SK-N-SH (cell line): ENCODE measurements at regions not wholly inside any gene's neighbourhood (a gene's known extent, or its start where the extent isn't known, plus 50 kb on each side); places are given as distances from the start of the nearest gene placed in this dataset.

Experiments used
- CTCF ChIA-PET: fragments of 300-600, 350-600 bp; formaldehyde crosslinking; extraction: SDS; loops from one replicate; lab custom pipeline; 2021; lab: Yijun Ruan, JAX
- POLR2A ChIA-PET: fragments of 350-600 bp; sonication (Branson Sonifier 250); formaldehyde crosslinking; extraction: SDS; loops from one replicate; lab custom pipeline; 2020; ENCODE audit warnings: antibody characterized with exemption, inconsistent platforms; lab: Yijun Ruan, JAX
- DNase-seq: peaks from one replicate; pipeline ENCODE4 v3.0.0; 2012
- H2AFZ ChIP-seq: fragments of 200-600 bp; sonication (generic); 2 replicates; pipeline ENCODE4 v1.8.1; 2016; ENCODE audit warnings: antibody characterized with exemption, mild to moderate bottlenecking, low read depth
- H3F3A ChIP-seq: fragments of 200-600 bp; sonication (generic); replicated peaks from 2 replicates; pipeline ENCODE3; 2016; ENCODE audit warnings: antibody characterized with exemption, mild to moderate bottlenecking; ENCODE audit not compliant: insufficient read depth
- H3K27ac ChIP-seq, 2 experiments: fragments of 200-500 bp in 1 of 2; fragments of 200-600 bp in 1 of 2; sonication (Bioruptor generic) in 1 of 2; sonication (generic), shearing (Covaris generic) in 1 of 2; 2 replicates each; pipeline versions ENCODE4 v1.5.1 to v1.6.1; 2014 to 2016; ENCODE audit warnings: low read depth in 2 of 2, inconsistent platforms in 1 of 2, low read length in 1 of 2, mild to moderate bottlenecking in 1 of 2, mixed read lengths in 1 of 2
- H3K27me3 ChIP-seq: fragments of 200-600 bp; sonication (generic), shearing (Covaris generic); 2 replicates; pipeline ENCODE4 v1.6.1; 2016; ENCODE audit warnings: mixed run types; ENCODE audit not compliant: insufficient read depth
- H3K36me3 ChIP-seq, 2 experiments: fragments of 200-500 bp in 1 of 2; fragments of 200-600 bp in 1 of 2; sonication (Bioruptor generic) in 1 of 2; sonication (generic) in 1 of 2; replicated peaks in 1 of 2; 2 replicates each; pipeline versions ENCODE3 to v1.5.1; 2014 to 2016; ENCODE audit warnings: low read length in 1 of 2, mild to moderate bottlenecking in 1 of 2; ENCODE audit not compliant: insufficient read depth in 2 of 2, control insufficient read depth in 1 of 2
- H3K4me1 ChIP-seq, 2 experiments: fragments of 200-500 bp in 1 of 2; fragments of 200-600 bp in 1 of 2; sonication (Bioruptor generic) in 1 of 2; sonication (generic), shearing (Covaris generic) in 1 of 2; 2 replicates each; pipeline versions ENCODE4 v1.5.1 to v1.6.1; 2014 to 2016; ENCODE audit warnings: low read depth in 1 of 2, low read length in 1 of 2, mixed run types in 1 of 2; ENCODE audit not compliant: insufficient read depth in 2 of 2, control insufficient read depth in 1 of 2
- H3K4me2 ChIP-seq: fragments of 200-600 bp; sonication (generic), shearing (Covaris generic); 2 replicates; pipeline ENCODE4 v1.6.1; 2017; ENCODE audit warnings: mixed run types
- H3K4me3 ChIP-seq, 2 experiments: fragments of 200-500 bp in 1 of 2; fragments of 200-600 bp in 1 of 2; sonication (Bioruptor generic) in 1 of 2; sonication (generic), shearing (Covaris generic) in 1 of 2; 2 replicates each; pipeline versions ENCODE4 v1.5.1 to v1.8.1; 2014 to 2016; ENCODE audit warnings: low read depth in 2 of 2, inconsistent platforms in 1 of 2, low read length in 1 of 2, mild to moderate bottlenecking in 1 of 2, mixed read lengths in 1 of 2, moderate library complexity in 1 of 2
- H3K79me2 ChIP-seq: fragments of 200-600 bp; sonication (generic); 2 replicates; pipeline ENCODE4 v1.8.1; 2017; ENCODE audit warnings: mild to moderate bottlenecking; ENCODE audit not compliant: insufficient read depth
- H3K9ac ChIP-seq: fragments of 200-600 bp; sonication (generic); 2 replicates; pipeline ENCODE4 v1.6.1; 2017; ENCODE audit warnings: mixed run types
- H3K9me2 ChIP-seq: fragments of 200-600 bp; sonication (generic); 2 replicates; pipeline ENCODE4 v1.6.1; 2017; ENCODE audit warnings: mixed run types
- H3K9me3 ChIP-seq: fragments of 200-600 bp; sonication (generic); 2 replicates; pipeline ENCODE4 v1.6.1; 2017; ENCODE audit warnings: mixed run types, mild to moderate bottlenecking, moderate library complexity
- H4K20me1 ChIP-seq: fragments of 200-600 bp; sonication (generic); 2 replicates; pipeline ENCODE4 v1.6.1; 2017; ENCODE audit warnings: mild to moderate bottlenecking, mixed run types; ENCODE audit not compliant: insufficient read depth
- EP300 ChIP-seq, 2 experiments: IDR thresholded peaks; 2 replicates each; pipeline versions ENCODE4 v1.4.0 to v1.6.1; 2012; ENCODE audit warnings: borderline replicate concordance in 1 of 2, low read depth in 1 of 2, low read length in 1 of 2
- FOXM1 ChIP-seq: IDR thresholded peaks from 2 replicates; pipeline ENCODE4 v1.4.0; 2012; ENCODE audit warnings: low read depth, mild to moderate bottlenecking
- GATA2 ChIP-seq: sonication (generic); formaldehyde crosslinking; IDR thresholded peaks from 2 replicates; pipeline ENCODE4 v1.5.0; 2020; ENCODE audit warnings: mild to moderate bottlenecking, missing genetic modification reagents
- MEF2A ChIP-seq: IDR thresholded peaks from 2 replicates; pipeline ENCODE4 v1.4.0; 2012; ENCODE audit warnings: low read depth, borderline replicate concordance
- MXI1 ChIP-seq: IDR thresholded peaks from 2 replicates; pipeline ENCODE4 v1.6.1; 2012; ENCODE audit warnings: mild to moderate bottlenecking, low read depth, low read length, improper control_type of control experiment
- NRF1 ChIP-seq: IDR thresholded peaks from 2 replicates; pipeline ENCODE4 v1.6.1; 2012; ENCODE audit warnings: low read depth, mild to moderate bottlenecking, low read length
- POLR2AphosphoS5 ChIP-seq: IDR thresholded peaks from 2 replicates; pipeline ENCODE4 v1.6.1; 2012; ENCODE audit warnings: low read depth, low read length
- RAD21 ChIP-seq: IDR thresholded peaks from 2 replicates; pipeline ENCODE4 v1.6.1; 2012; ENCODE audit warnings: mild to moderate bottlenecking, low read length
- RCOR1 ChIP-seq: fragments of 150-350 bp; IDR thresholded peaks from 2 replicates; pipeline ENCODE4 v1.6.1; 2017; ENCODE audit warnings: antibody characterized with exemption, low read length
- SMC3 ChIP-seq: IDR thresholded peaks from 2 replicates; pipeline ENCODE4 v1.6.1; 2012; ENCODE audit warnings: low read depth, low read length, improper control_type of control experiment
- TCF12 ChIP-seq: IDR thresholded peaks from 2 replicates; pipeline ENCODE4 v1.4.0; 2012
- TEAD4 ChIP-seq: IDR thresholded peaks from 2 replicates; pipeline ENCODE4 v1.4.0; 2012; ENCODE audit warnings: mild to moderate bottlenecking, borderline replicate concordance; ENCODE audit not compliant: insufficient read depth
- ZBTB33 ChIP-seq: IDR thresholded peaks from 2 replicates; pipeline ENCODE4 v1.4.0; 2012; ENCODE audit warnings: low read depth, borderline replicate concordance
- WGBS: methylation state at CpG from one replicate; pipeline ENCODE4 v1.1.6; 2017; ENCODE audit warnings: low lambda C conversion rate; 5-methylcytosine and 5-hydroxymethylcytosine counted together
- TF ChIP-seq, protein P1 (sequence below): fragments of 150-350 bp; IDR thresholded peaks from 2 replicates; pipeline ENCODE4 v1.6.1; 2016; ENCODE audit warnings: mild to moderate bottlenecking, low read depth, low read length
- TF ChIP-seq, protein P2 (sequence below): fragments of 150-350 bp; IDR thresholded peaks from 2 replicates; pipeline ENCODE4 v1.6.1; 2017; ENCODE audit warnings: antibody characterized with exemption, low read length, low read depth, borderline replicate concordance
- TF ChIP-seq, protein P3 (sequence below): IDR thresholded peaks from 2 replicates; pipeline ENCODE4; 2012

GRCh38 chr11:45725776-45726492 is 60.5 kb upstream of the CHST1 start:
- H3K4me1 ChIP-seq = no peaks in the 10 kb centered on the region
- ChIA-PET POLR2A (no interaction called here), CTCF (interaction anchor here (1.2 to 1.8 kb wide), 3 partner anchors 23 to 355 kb away, joined by 3 to 5 read pairs (median 4); no protein-coding TSS in a partner anchor)
- H3K9ac ChIP-seq = no peak overlapping the region
- H3K4me3 ChIP-seq = no peak overlapping the region
- WGBS = 40% methylated on average over 6 of the region's 6 CpGs
- DNase-seq = no peak
- no peaks in the 10 kb centered on the region for H3K9me2 ChIP-seq
- no peak overlapping the region for H3K4me2 ChIP-seq
- TF ChIP-seq, protein P1, sequence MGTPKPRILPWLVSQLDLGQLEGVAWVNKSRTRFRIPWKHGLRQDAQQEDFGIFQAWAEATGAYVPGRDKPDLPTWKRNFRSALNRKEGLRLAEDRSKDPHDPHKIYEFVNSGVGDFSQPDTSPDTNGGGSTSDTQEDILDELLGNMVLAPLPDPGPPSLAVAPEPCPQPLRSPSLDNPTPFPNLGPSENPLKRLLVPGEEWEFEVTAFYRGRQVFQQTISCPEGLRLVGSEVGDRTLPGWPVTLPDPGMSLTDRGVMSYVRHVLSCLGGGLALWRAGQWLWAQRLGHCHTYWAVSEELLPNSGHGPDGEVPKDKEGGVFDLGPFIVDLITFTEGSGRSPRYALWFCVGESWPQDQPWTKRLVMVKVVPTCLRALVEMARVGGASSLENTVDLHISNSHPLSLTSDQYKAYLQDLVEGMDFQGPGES = no peak
- no peak for TF ChIP-seq RAD21
- no peak for TF ChIP-seq POLR2AphosphoS5
- no peak for TF ChIP-seq EP300 (IDR thresholded peaks at IDR 0.05; ENCODE audit: borderline replicate concordance in 1 of 2, low read depth in 1 of 2, low read length in 1 of 2)
- TF ChIP-seq TEAD4 = no peak
- TF ChIP-seq FOXM1 = no peak
- TF ChIP-seq NRF1 = no peak
- TF ChIP-seq TCF12 = no peak
- no peaks in the 10 kb centered on the region; the same call in 1 of the 2 replicates for H3K27me3 ChIP-seq
- no peaks in the 10 kb centered on the region for H3K36me3 ChIP-seq
- H3K9me3 ChIP-seq = no peaks in the 10 kb centered on the region
- no peaks in the 10 kb centered on the region for H3F3A ChIP-seq
- H3K79me2 ChIP-seq = no peaks in the 10 kb centered on the region
- no peak overlapping the region for H2AFZ ChIP-seq
- no peaks in the 10 kb centered on the region for H4K20me1 ChIP-seq
- no peak overlapping the region for H3K27ac ChIP-seq

- H2AFZ ChIP-seq = no peak overlapping the region
- H3K9me2 ChIP-seq = no peaks in the 10 kb centered on the region
- no peaks in the 10 kb centered on the region for H3K9me3 ChIP-seq
- no peak for DNase-seq
- H3K79me2 ChIP-seq = no peaks in the 10 kb centered on the region
- TF ChIP-seq EP300 (IDR thresholded peaks at IDR 0.05; ENCODE audit: borderline replicate concordance in 1 of 2, low read depth in 1 of 2, low read length in 1 of 2) = no peak
- TF ChIP-seq RCOR1 = no peak
- H3K27ac ChIP-seq = no peak overlapping the region
- CTCF ChIA-PET = interaction anchor here (1.2 to 3.4 kb wide), 3 partner anchors 26 to 354 kb away, joined by 3 to 14 read pairs (median 5); no protein-coding TSS in a partner anchor
- no peaks in the 10 kb centered on the region for H3F3A ChIP-seq
- no peak overlapping the region for H3K4me3 ChIP-seq
- no peaks in the 10 kb centered on the region for H3K36me3 ChIP-seq
- 52% methylated on average over 3 of the region's 3 CpGs for WGBS
- no peaks in the 10 kb centered on the region for H3K4me1 ChIP-seq
- POLR2A ChIA-PET = no interaction called here
- no peaks in the 10 kb centered on the region for H4K20me1 ChIP-seq
- H3K27me3 ChIP-seq = no peaks in the 10 kb centered on the region; the same call in 1 of the 2 replicates
- H3K4me2 ChIP-seq = no peak overlapping the region
- no peak overlapping the region for H3K9ac ChIP-seq
Observed at GRCh38 chr11:45725121-45725520, 59.7 kb upstream of the CHST1 start.

GRCh38 chr11:45724153-45724552 is 58.7 kb upstream of the CHST1 start:
- no peaks in the 10 kb centered on the region for H3K9me3 ChIP-seq
- ChIA-PET CTCF (interaction anchor here (1.7 to 3.4 kb wide), 2 partner anchors 47 to 353 kb away, joined by 5 to 14 read pairs; no protein-coding TSS in a partner anchor), POLR2A (no interaction called here)
- no peaks in the 10 kb centered on the region for H4K20me1 ChIP-seq
- no peaks in the 10 kb centered on the region for H3K36me3 ChIP-seq
- no peak overlapping the region for H3K9ac ChIP-seq
- H3K27ac ChIP-seq = no peak overlapping the region
- H2AFZ ChIP-seq = no peak overlapping the region
- 61% methylated on average over 3 of the region's 3 CpGs for WGBS
- H3K4me2 ChIP-seq = no peak overlapping the region
- H3K79me2 ChIP-seq = no peaks in the 10 kb centered on the region
- DNase-seq = no peak
- no peaks in the 10 kb centered on the region; the same call in 1 of the 2 replicates for H3K27me3 ChIP-seq
- H3K4me3 ChIP-seq = no peak overlapping the region
- H3K9me2 ChIP-seq = no peaks in the 10 kb centered on the region
- H3K4me1 ChIP-seq = no peaks in the 10 kb centered on the region
- H3F3A ChIP-seq = no peaks in the 10 kb centered on the region
- TF ChIP-seq TEAD4 (no peak), ZBTB33 (no peak), RCOR1 (no peak), MEF2A (no peak), GATA2 (CRISPR knock-in tag) (no peak), MXI1 (no peak), SMC3 (no peak)
- TF ChIP-seq, protein P2, sequence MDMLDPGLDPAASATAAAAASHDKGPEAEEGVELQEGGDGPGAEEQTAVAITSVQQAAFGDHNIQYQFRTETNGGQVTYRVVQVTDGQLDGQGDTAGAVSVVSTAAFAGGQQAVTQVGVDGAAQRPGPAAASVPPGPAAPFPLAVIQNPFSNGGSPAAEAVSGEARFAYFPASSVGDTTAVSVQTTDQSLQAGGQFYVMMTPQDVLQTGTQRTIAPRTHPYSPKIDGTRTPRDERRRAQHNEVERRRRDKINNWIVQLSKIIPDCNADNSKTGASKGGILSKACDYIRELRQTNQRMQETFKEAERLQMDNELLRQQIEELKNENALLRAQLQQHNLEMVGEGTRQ = no peak
- TF ChIP-seq, protein P3, sequence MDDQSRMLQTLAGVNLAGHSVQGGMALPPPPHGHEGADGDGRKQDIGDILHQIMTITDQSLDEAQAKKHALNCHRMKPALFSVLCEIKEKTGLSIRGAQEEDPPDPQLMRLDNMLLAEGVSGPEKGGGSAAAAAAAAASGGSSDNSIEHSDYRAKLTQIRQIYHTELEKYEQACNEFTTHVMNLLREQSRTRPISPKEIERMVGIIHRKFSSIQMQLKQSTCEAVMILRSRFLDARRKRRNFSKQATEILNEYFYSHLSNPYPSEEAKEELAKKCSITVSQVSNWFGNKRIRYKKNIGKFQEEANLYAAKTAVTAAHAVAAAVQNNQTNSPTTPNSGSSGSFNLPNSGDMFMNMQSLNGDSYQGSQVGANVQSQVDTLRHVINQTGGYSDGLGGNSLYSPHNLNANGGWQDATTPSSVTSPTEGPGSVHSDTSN = no peak
